ENCODE measurements at regions not wholly inside any gene's neighbourhood (a gene's known extent, or its start where the extent isn't known, plus 50 kb on each side); places are given as distances from the start of the nearest gene placed in this dataset.
A peak's percentile ranks its signal among the peaks of the same experiment; 100 is the strongest.

- TF ChIP-seq CTCF (conservative IDR thresholded peaks at IDR 0.05; ENCODE audit: low read depth, low read length), result no peak
- no peak for TF ChIP-seq RAD21 (IDR thresholded peaks at IDR 0.05; ENCODE audit: low read length)
- TF ChIP-seq RFX5 (IDR thresholded peaks at IDR 0.05; ENCODE audit: low read depth, low read length), result no peak
- no peak for TF ChIP-seq BHLHE40 (IDR thresholded peaks at IDR 0.05; ENCODE audit: low read depth, low read length)
- no peak for TF ChIP-seq MAZ (IDR thresholded peaks at IDR 0.05; ENCODE audit: borderline replicate concordance, low read depth, low read length)
- TF ChIP-seq POLR2A (IDR thresholded peaks at IDR 0.05; ENCODE audit: low read depth, low read length), result no peak
- no peak for TF ChIP-seq USF2 (IDR thresholded peaks at IDR 0.05; ENCODE audit: low read depth, low read length)
- no peak for TF ChIP-seq RCOR1 (IDR thresholded peaks at IDR 0.05; ENCODE audit: insufficient replicate concordance, low read length)
- no peak for TF ChIP-seq MXI1 (IDR thresholded peaks at IDR 0.05; ENCODE audit: borderline replicate concordance, low read depth, low read length)
- peak; percentile 37 for TF ChIP-seq MAFK (IDR thresholded peaks at IDR 0.05; ENCODE audit: low read depth, low read length)
- no peak for TF ChIP-seq CEBPB (IDR thresholded peaks at IDR 0.05; ENCODE audit: low read depth, low read length)
These were observed 302.8 kb upstream of the GOLIM4 start for GRCh38 chr3:168398371-168399025.
